HepG2 (cell line): ENCODE measurements at regions not wholly inside any gene's neighbourhood (a gene's known extent, or its start where the extent isn't known, plus 50 kb on each side); places are given as distances from the start of the nearest gene placed in this dataset.

Experiments used
- CTCF ChIP-seq: sonication (generic); formaldehyde crosslinking; IDR thresholded peaks from 2 replicates; pipeline ENCODE4 v1.5.0; 2020; ENCODE audit warnings: mild to moderate bottlenecking, missing genetic modification reagents, moderate library complexity
- KMT2A ChIP-seq: sonication (generic); formaldehyde crosslinking; IDR thresholded peaks from 2 replicates; pipeline ENCODE4 v1.4.0; 2020; ENCODE audit warnings: missing genetic modification reagents
- MXI1 ChIP-seq: IDR thresholded peaks from 3 replicates; pipeline ENCODE4 v1.6.1; 2012; ENCODE audit warnings: low read depth, low read length, inconsistent platforms, borderline replicate concordance
- NCOA5 ChIP-seq: sonication (generic); formaldehyde crosslinking; IDR thresholded peaks from 2 replicates; pipeline ENCODE4 v1.4.0; 2020; ENCODE audit warnings: missing genetic modification reagents
- PATZ1 ChIP-seq: sonication (generic); formaldehyde crosslinking; IDR thresholded peaks from 2 replicates; pipeline ENCODE4 v1.4.0; 2020; ENCODE audit warnings: missing genetic modification reagents
- PRDM10 ChIP-seq: sonication (generic); formaldehyde crosslinking; IDR thresholded peaks from 2 replicates; pipeline ENCODE4 v1.4.0; 2020; ENCODE audit warnings: low read depth, missing genetic modification reagents
- TOE1 ChIP-seq: sonication (generic); formaldehyde crosslinking; IDR thresholded peaks from 2 replicates; pipeline ENCODE4 v1.4.0; 2020; ENCODE audit warnings: mild to moderate bottlenecking, missing genetic modification reagents
- ZNF326 ChIP-seq: sonication (generic); formaldehyde crosslinking; IDR thresholded peaks from 2 replicates; pipeline ENCODE4 v1.4.0; 2020; ENCODE audit warnings: missing genetic modification reagents, borderline replicate concordance
- ZNF570 ChIP-seq: sonication (generic); formaldehyde crosslinking; IDR thresholded peaks from 2 replicates; pipeline ENCODE4 v1.4.0; 2020; ENCODE audit warnings: mild to moderate bottlenecking, missing genetic modification reagents, borderline replicate concordance
- ZNF605 ChIP-seq: sonication (generic); formaldehyde crosslinking; IDR thresholded peaks from 2 replicates; pipeline ENCODE4 v1.8.0; 2022; ENCODE audit warnings: mild to moderate bottlenecking, missing genetic modification reagents
- ZNF782 ChIP-seq: sonication (generic); formaldehyde crosslinking; IDR thresholded peaks from 2 replicates; pipeline ENCODE4 v1.4.0; 2020; ENCODE audit warnings: missing genetic modification reagents, mild to moderate bottlenecking, borderline replicate concordance
- ZNF790 ChIP-seq: sonication (generic); formaldehyde crosslinking; IDR thresholded peaks from 2 replicates; pipeline ENCODE4 v1.8.0; 2022; ENCODE audit warnings: missing genetic modification reagents, mild to moderate bottlenecking, borderline replicate concordance
- ZNF83 ChIP-seq: sonication (generic); formaldehyde crosslinking; IDR thresholded peaks from 2 replicates; pipeline ENCODE4 v1.4.0; 2020; ENCODE audit warnings: missing genetic modification reagents, mild to moderate bottlenecking, borderline replicate concordance
- TF ChIP-seq, protein P1 (sequence below): sonication (generic); formaldehyde crosslinking; IDR thresholded peaks from 2 replicates; pipeline ENCODE4 v1.4.0; 2020; ENCODE audit warnings: missing genetic modification reagents

- no peak for TF ChIP-seq ZNF605 (CRISPR knock-in tag)
- TF ChIP-seq MXI1: no peak
- no peak for TF ChIP-seq PRDM10
- no peak for TF ChIP-seq CTCF (CRISPR knock-in tag)
- TF ChIP-seq ZNF790 (CRISPR knock-in tag): no peak
- TF ChIP-seq ZNF83 (CRISPR knock-in tag): no peak
- no peak for TF ChIP-seq PATZ1 (CRISPR knock-in tag)
- TF ChIP-seq, protein P1, sequence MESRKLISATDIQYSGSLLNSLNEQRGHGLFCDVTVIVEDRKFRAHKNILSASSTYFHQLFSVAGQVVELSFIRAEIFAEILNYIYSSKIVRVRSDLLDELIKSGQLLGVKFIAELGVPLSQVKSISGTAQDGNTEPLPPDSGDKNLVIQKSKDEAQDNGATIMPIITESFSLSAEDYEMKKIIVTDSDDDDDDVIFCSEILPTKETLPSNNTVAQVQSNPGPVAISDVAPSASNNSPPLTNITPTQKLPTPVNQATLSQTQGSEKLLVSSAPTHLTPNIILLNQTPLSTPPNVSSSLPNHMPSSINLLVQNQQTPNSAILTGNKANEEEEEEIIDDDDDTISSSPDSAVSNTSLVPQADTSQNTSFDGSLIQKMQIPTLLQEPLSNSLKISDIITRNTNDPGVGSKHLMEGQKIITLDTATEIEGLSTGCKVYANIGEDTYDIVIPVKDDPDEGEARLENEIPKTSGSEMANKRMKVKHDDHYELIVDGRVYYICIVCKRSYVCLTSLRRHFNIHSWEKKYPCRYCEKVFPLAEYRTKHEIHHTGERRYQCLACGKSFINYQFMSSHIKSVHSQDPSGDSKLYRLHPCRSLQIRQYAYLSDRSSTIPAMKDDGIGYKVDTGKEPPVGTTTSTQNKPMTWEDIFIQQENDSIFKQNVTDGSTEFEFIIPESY (CRISPR knock-in tag): no peak
- TF ChIP-seq ZNF782 (CRISPR knock-in tag): no peak
- TF ChIP-seq KMT2A (CRISPR knock-in tag): no peak
- TF ChIP-seq NCOA5 (CRISPR knock-in tag): no peak
- no peak for TF ChIP-seq ZNF570 (CRISPR knock-in tag)
- no peak for TF ChIP-seq ZNF326 (CRISPR knock-in tag)
- TF ChIP-seq TOE1: no peak
Measured at GRCh38 chr13:102978168-102978567, 88.0 kb downstream of the SLC10A2 start.
